Activated CD4-positive, alpha-beta T cell treated with anti-CD3 and anti-CD28 coated beads, Interleukin-2, amount 10 ng/mL, durations not matched to agents 24 days and 14 days (primary cell): ENCODE measurements at regions not wholly inside any gene's neighbourhood (a gene's known extent, or its start where the extent isn't known, plus 50 kb on each side); places are given as distances from the start of the nearest gene placed in this dataset.
"Not testable (repeated sequence)": the region's sequence is repeated elsewhere in the genome, so short reads cannot be mapped to it uniquely, and the experiment has no call there.

Experiments used
- DNase-seq: peaks from one replicate; pipeline ENCODE4 v3.0.0; 2022
- H3K27ac Mint-ChIP-seq: one replicate; pipeline ENCODE4 v1.8.0; 2022; ENCODE audit warnings: mild to moderate bottlenecking, mixed read lengths
- H3K27me3 Mint-ChIP-seq: one replicate; pipeline ENCODE4 v1.8.0; 2022; ENCODE audit warnings: mixed read lengths
- H3K36me3 Mint-ChIP-seq: one replicate; pipeline ENCODE4 v1.8.0; 2022; ENCODE audit warnings: low read depth, mild to moderate bottlenecking, mixed read lengths
- H3K4me1 Mint-ChIP-seq: one replicate; pipeline ENCODE4 v1.8.0; 2021; ENCODE audit warnings: mixed read lengths
- H3K4me3 Mint-ChIP-seq: one replicate; pipeline ENCODE4 v1.8.0; 2022; ENCODE audit warnings: mild to moderate bottlenecking, moderate library complexity, mixed read lengths
- H3K9me3 Mint-ChIP-seq: one replicate; pipeline ENCODE4 v1.8.0; 2021; ENCODE audit warnings: mixed read lengths
- intact Hi-C: fragments of 100-400 bp; cut with micrococcal nuclease; formaldehyde crosslinking; loops from one replicate; pipeline ENCODE4 v1.15.1; 2023

DNA sequence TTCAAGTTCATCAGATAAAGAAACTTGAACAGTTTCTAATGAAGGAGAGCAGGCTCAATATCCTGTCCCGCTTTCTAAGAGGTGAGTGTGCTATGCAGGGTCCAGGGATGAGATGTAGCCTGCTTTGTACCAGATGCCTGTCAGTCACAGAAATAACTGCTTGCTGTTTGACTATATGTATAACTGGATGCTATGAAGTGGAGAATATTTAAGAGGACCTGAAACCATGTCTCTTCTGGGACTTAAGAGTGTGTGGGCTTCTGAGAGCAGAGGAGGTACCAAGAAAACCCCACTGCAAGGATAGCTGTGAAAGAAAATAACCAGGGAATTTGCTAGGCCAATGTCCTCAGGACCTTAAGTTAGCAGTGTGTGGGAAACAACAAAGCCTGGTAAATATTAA, 246.3 kb upstream of the RFC3 start:
- intact Hi-C loops = loop anchor here (1.0 to 5.0 kb wide), 2 partner anchors 10 to 41 kb away; no protein-coding TSS in a partner anchor
- H3K27ac Mint-ChIP-seq = no peak overlapping the region
- no peaks in the 10 kb centered on the region for H3K27me3 Mint-ChIP-seq
- peaks cover 5% of the 10 kb centered on the region for H3K9me3 Mint-ChIP-seq
- no peaks in the 10 kb centered on the region for H3K36me3 Mint-ChIP-seq
- no peak for DNase-seq
- peaks cover 8% of the 10 kb centered on the region for H3K4me1 Mint-ChIP-seq
- no peak overlapping the region for H3K4me3 Mint-ChIP-seq

DNA sequence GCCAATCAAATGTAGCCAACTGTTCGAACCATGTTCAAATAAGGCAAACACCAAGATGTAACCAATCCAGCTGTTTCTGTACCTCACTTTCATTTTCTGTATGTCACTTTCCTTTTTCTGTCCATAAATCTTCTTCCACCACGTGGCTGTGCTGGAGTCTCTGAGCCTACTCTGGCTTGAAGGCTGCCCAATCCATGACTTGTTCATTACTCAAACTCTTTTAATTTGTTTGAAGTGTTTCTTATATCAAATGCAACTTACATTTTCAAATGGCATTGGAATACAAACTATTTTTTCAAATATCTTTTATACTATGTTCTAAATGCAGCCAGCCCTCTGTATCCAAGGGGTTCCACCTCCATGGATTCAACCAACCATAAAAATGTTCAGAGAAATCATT, 245.6 kb upstream of the RFC3 start:
- not testable (repeated sequence) for H3K4me3 Mint-ChIP-seq, DNase-seq, H3K27me3 Mint-ChIP-seq, H3K4me1 Mint-ChIP-seq, H3K27ac Mint-ChIP-seq, H3K9me3 Mint-ChIP-seq, H3K36me3 Mint-ChIP-seq
- intact Hi-C loops = loop anchor here (5.0 kb wide), 1 partner anchor 40 kb away; no protein-coding TSS in a partner anchor

DNA sequence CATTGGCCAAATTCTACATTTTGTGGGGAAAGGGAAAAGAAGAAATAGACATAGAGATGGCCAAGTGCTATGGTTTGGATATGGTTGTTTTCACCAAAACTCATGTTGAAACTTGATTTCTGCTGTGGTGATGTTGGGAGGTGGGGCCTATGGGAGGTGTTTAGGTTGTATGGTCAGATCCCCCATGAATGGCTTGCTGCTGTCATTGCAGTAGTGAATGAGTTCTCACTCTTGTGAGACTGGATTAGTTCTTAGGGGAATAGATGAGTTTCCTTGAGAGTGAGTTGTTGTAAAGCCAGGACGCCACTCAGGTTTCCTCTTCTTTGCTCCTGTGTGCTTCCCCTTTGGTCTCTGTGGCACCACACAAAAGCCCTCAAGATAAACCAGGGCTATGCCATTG, 242.6 kb upstream of the RFC3 start:
- H3K4me1 Mint-ChIP-seq = peaks cover 8% of the 10 kb centered on the region
- H3K9me3 Mint-ChIP-seq = peaks cover 5% of the 10 kb centered on the region
- H3K27ac Mint-ChIP-seq = no peak overlapping the region
- no peak overlapping the region for H3K4me3 Mint-ChIP-seq
- no peaks in the 10 kb centered on the region for H3K36me3 Mint-ChIP-seq
- no peak for DNase-seq
- intact Hi-C loops = no loop called here
- no peaks in the 10 kb centered on the region for H3K27me3 Mint-ChIP-seq

- peaks cover 5% of the 10 kb centered on the region for H3K9me3 Mint-ChIP-seq
- intact Hi-C loops = no loop called here
These were observed 240.9 kb upstream of the RFC3 start for GRCh38 chr13:33577007-33577406.

DNA sequence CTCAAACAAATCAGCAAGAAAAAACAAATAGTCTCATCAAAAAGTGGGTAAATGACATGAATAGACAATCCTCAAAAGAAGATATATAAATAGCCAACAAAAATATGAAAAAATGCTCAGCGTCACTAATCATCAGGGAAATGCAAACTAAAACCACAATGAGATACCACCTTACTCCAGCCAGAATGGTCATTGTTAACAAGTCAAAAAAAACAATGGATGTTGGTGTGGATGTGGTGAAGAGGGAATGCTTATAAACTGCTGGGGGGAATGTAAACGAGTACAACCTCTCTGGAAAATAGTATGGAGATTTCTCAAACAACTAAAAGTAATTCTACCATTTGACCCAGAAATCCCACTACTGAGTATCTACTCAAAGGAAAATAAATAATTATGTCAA, 239.2 kb upstream of the RFC3 start:
- intact Hi-C loops = no loop called here
- H3K27ac Mint-ChIP-seq = no peak overlapping the region
- no peaks in the 10 kb centered on the region for H3K36me3 Mint-ChIP-seq
- H3K4me3 Mint-ChIP-seq = no peak overlapping the region
- H3K4me1 Mint-ChIP-seq = no peaks in the 10 kb centered on the region
- H3K9me3 Mint-ChIP-seq = no peaks in the 10 kb centered on the region
- no peak for DNase-seq
- no peaks in the 10 kb centered on the region for H3K27me3 Mint-ChIP-seq

More at GRCh38 chr13:33577007-33577406, 240.9 kb upstream of the RFC3 start:
- Mint-ChIP-seq H3K27me3 (no peaks in the 10 kb centered on the region), H3K36me3 (no peaks in the 10 kb centered on the region), H3K27ac (no peak overlapping the region), H3K4me3 (no peak overlapping the region), H3K4me1 (peaks cover 4% of the 10 kb centered on the region)
- no peak for DNase-seq

DNA sequence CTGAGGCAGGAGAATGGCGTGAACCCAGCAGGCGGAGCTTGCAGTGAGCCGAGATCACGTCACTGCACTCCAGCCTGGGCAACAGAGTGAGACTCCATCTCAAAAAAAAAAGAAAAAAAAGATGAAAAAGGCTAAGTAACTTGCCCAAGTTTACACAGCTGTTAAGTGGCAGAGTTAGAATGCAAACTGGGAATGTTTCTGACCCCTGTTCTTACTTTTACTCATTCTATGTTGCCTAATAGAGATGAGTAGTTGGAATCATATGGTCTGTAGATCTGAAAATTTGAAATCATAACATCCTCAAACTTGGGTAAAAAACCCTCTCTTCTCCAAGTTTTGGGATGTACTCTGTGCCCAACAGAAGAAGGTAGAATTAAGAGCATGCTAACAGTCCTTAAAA, 235.8 kb upstream of the RFC3 start:
- Mint-ChIP-seq H3K4me1 (no peaks in the 10 kb centered on the region), H3K9me3 (peaks cover 3% of the 10 kb centered on the region), H3K4me3 (no peak overlapping the region), H3K36me3 (no peaks in the 10 kb centered on the region), H3K27ac (no peak overlapping the region), H3K27me3 (no peaks in the 10 kb centered on the region)
- DNase-seq = no peak
- intact Hi-C loops = no loop called here

GRCh38 chr13:33583398-33583797, 234.6 kb upstream of the RFC3 start:
- no peak overlapping the region for H3K4me3 Mint-ChIP-seq
- no peaks in the 10 kb centered on the region for H3K36me3 Mint-ChIP-seq
- intact Hi-C loops = no loop called here
- H3K9me3 Mint-ChIP-seq = peaks cover 3% of the 10 kb centered on the region
- H3K27me3 Mint-ChIP-seq = no peaks in the 10 kb centered on the region
- no peak for DNase-seq
- H3K27ac Mint-ChIP-seq = no peak overlapping the region
- H3K4me1 Mint-ChIP-seq = no peaks in the 10 kb centered on the region

DNA sequence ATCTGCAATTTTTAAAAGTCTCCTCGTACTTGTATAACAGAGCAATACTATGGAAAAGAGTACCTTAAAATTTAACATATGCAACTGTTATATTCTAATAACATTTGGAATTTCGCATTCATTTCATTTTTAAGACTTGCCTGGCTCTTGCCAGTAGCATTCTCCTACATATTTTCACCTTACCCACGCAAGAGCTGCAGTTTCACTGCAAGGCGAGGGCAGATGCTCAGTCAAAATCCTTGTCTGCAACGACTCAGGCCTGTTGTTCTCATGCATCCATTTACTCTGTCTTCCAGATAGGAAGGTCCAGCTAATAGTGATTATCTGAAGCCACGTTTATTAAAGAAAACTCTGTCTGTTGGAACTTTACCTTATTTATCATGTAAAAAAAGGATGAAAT, 227.0 kb upstream of the RFC3 start:
- Mint-ChIP-seq H3K27ac (no peak overlapping the region), H3K9me3 (no peaks in the 10 kb centered on the region), H3K27me3 (no peaks in the 10 kb centered on the region), H3K4me1 (no peaks in the 10 kb centered on the region), H3K4me3 (no peak overlapping the region), H3K36me3 (no peaks in the 10 kb centered on the region)
- intact Hi-C loops = no loop called here
- no peak for DNase-seq

GRCh38 chr13:33606692-33607091, 211.3 kb upstream of the RFC3 start:
- Mint-ChIP-seq H3K9me3 (peaks cover 18% of the 10 kb centered on the region), H3K36me3 (peaks cover 12% of the 10 kb centered on the region), H3K27me3 (no peaks in the 10 kb centered on the region), H3K4me1 (peaks cover 14% of the 10 kb centered on the region), H3K4me3 (no peak overlapping the region), H3K27ac (no peak overlapping the region)
- DNase-seq = no peak
- intact Hi-C loops = no loop called here

DNA sequence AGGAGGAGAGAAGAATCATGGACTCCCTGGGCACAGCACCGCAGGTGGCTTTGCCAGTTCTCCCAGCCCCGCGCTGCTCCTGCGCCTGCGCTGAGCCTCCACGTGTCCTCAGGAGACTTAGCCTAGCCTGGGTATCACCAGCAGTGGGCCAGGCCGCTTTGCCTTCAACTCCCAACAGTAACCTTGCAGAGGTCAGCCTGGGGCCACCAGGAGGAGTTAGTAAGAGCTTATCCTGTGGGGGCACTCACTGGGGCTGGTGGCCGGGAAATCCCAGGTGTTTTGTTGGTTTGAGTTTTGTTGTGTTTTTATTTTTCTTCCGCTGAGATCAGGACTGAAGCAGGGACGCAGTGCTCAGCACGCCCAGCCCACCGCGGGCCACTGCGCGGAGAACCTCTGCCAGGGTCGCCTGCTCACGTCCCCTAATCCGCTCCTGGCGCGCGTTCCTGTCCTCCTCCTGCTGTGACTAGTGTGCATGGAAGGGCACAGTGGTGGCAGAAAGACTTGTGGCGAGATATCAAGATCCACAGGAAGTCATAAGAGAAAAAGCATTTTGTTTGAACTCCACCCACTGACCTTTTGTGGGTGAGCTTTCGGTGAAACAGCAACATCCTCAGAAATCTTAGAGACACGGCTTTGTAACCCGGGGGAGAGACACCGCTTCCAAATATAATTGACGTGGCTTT, 207.4 kb upstream of the RFC3 start:
- Mint-ChIP-seq H3K4me3 (peak overlapping the region; percentile 89), H3K27me3 (no peaks in the 10 kb centered on the region), H3K27ac (peak overlapping the region; percentile 87), H3K36me3 (peaks cover 7% of the 10 kb centered on the region), H3K4me1 (peaks cover 38% of the 10 kb centered on the region), H3K9me3 (peaks cover 15% of the 10 kb centered on the region)
- intact Hi-C loops = loop anchor here (1.0 to 10.0 kb wide), 8 partner anchors 38 to 693 kb away; partner anchors contain the start of genes KL and RFC3
- DNase-seq = peak; percentile 79

DNA sequence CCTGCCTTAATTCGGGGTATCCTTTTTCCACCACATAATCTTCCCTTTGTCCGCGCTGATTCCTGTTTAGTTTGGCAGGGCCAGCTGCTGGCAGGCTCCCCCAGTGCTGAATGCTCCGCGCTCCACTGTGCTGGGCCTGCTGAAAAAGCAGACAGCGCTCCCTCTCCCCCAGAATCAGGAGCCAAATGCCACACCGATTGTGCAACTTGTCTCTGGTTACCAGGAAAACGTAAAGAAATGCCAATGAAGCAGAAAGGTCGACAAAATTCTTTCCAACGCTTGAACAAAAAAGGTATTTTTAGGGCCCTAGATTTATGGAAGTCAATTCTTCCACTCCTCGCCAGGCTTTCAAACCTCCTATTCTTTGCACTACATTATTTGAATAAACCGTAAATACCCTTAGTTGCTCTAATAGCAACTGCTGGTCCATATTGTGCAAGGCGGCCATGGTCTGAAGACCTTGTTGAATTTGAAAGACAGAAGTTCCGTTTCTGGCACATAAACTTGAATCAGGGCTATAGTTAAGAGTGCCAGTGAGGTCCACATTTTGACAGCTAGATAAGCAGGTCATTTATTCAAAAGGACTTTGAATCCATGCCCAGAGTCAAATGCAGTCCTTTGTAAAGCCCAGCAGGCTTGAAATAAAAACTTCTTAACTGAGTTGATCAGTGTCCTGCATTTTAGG, 206.7 kb upstream of the RFC3 start:
- H3K9me3 Mint-ChIP-seq = peaks cover 13% of the 10 kb centered on the region
- intact Hi-C loops = loop anchor here (2.0 to 10.0 kb wide), 7 partner anchors 39 to 694 kb away; partner anchors contain the start of genes KL and RFC3
- H3K27me3 Mint-ChIP-seq = no peaks in the 10 kb centered on the region
- H3K27ac Mint-ChIP-seq = peak overlapping the region; percentile 87
- peaks cover 7% of the 10 kb centered on the region for H3K36me3 Mint-ChIP-seq
- H3K4me1 Mint-ChIP-seq = peaks cover 38% of the 10 kb centered on the region
- DNase-seq = no peak
- H3K4me3 Mint-ChIP-seq = peak overlapping the region; percentile 89

- Mint-ChIP-seq H3K4me3 (peak overlapping the region; percentile 53), H3K9me3 (peaks cover 13% of the 10 kb centered on the region), H3K36me3 (peaks cover 7% of the 10 kb centered on the region), H3K4me1 (peaks cover 38% of the 10 kb centered on the region), H3K27ac (peak overlapping the region; percentile 87), H3K27me3 (no peaks in the 10 kb centered on the region)
- intact Hi-C loops = loop anchor here (1.0 to 10.0 kb wide), 11 partner anchors 26 to 696 kb away; partner anchors contain the start of genes KL and RFC3
- peak; percentile 72 for DNase-seq
These were observed 205.0 kb upstream of the RFC3 start for GRCh38 chr13:33612641-33613638.

DNA sequence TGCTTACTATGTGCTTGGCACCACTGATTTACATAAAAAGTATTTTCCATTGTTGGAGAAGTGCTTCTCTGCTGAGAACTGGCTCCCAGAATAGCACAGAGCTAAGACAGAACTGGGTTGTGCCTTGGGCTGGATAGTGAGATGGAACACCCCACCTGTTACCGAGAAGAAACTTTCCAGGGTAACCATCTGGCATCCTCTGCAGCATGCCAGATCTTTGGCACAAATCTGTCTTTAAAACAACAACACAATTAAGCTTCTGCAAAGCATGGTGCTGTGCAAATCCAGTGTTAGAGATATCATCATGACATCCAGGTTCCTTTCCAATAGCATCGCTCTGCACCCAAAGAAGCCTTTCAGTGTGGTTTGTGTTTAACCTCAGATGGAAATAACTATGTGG, 202.5 kb upstream of the RFC3 start:
- Mint-ChIP-seq H3K4me3 (no peak overlapping the region), H3K27me3 (no peaks in the 10 kb centered on the region), H3K27ac (no peak overlapping the region), H3K36me3 (peaks cover 7% of the 10 kb centered on the region), H3K9me3 (peaks cover 13% of the 10 kb centered on the region), H3K4me1 (peaks cover 37% of the 10 kb centered on the region)
- intact Hi-C loops = loop anchor here (10.0 kb wide), 2 partner anchors 539 to 601 kb away; partner anchors contain the start of gene KL
- DNase-seq = no peak
